ENCODE measurements at regions not wholly inside any gene's neighbourhood (a gene's known extent, or its start where the extent isn't known, plus 50 kb on each side); places are given as distances from the start of the nearest gene placed in this dataset.
A peak's percentile ranks its signal among the peaks of the same experiment; 100 is the strongest.
"Not testable (repeated sequence)": the region's sequence is repeated elsewhere in the genome, so short reads cannot be mapped to it uniquely, and the experiment has no call there.

- TF ChIP-seq POLR2A (IDR thresholded peaks at IDR 0.05; ENCODE audit: low read depth, low read length), result no peak
- TF ChIP-seq TAF1 (IDR thresholded peaks at IDR 0.05; ENCODE audit: low read depth, low read length), result no peak
- TF ChIP-seq POLR2AphosphoS5 (IDR thresholded peaks at IDR 0.05; ENCODE audit: low read depth, low read length), result no peak
- TF ChIP-seq POU2F2 (IDR thresholded peaks at IDR 0.05; ENCODE audit: low read depth, low read length), result no peak
- TF ChIP-seq PAX5 (IDR thresholded peaks at IDR 0.05; ENCODE audit: insufficient read depth, low read length, severe bottlenecking), result no peak
- no peak for TF ChIP-seq SPI1 (IDR thresholded peaks at IDR 0.05; ENCODE audit: low read depth, low read length)
- FAIRE-seq, result no peak
- DNase-seq (ENCODE audit: insufficient read length, low spot score), result no peak
Measured at GRCh38 chr6:80603679-80604078, 497.2 kb downstream of the BCKDHB start.

GRCh38 chr6:80594461-80594860 lies 488.0 kb downstream of the BCKDHB start:
- DNase-seq (ENCODE audit: insufficient read length, low spot score) (no peak), FAIRE-seq (no peak)
- TF ChIP-seq SPI1 (IDR thresholded peaks at IDR 0.05; ENCODE audit: low read depth, low read length) (no peak), POLR2AphosphoS5 (IDR thresholded peaks at IDR 0.05; ENCODE audit: low read depth, low read length) (no peak), TAF1 (IDR thresholded peaks at IDR 0.05; ENCODE audit: low read depth, low read length) (no peak), POLR2A (IDR thresholded peaks at IDR 0.05; ENCODE audit: low read depth, low read length) (no peak), PAX5 (IDR thresholded peaks at IDR 0.05; ENCODE audit: insufficient read depth, low read length, severe bottlenecking) (no peak), POU2F2 (IDR thresholded peaks at IDR 0.05; ENCODE audit: low read depth, low read length) (no peak)

- DNase-seq (ENCODE audit: insufficient read length, low spot score), result no peak
- FAIRE-seq, result no peak
- no peak for TF ChIP-seq POU2F2 (IDR thresholded peaks at IDR 0.05; ENCODE audit: low read depth, low read length)
- no peak for TF ChIP-seq POLR2A (IDR thresholded peaks at IDR 0.05; ENCODE audit: low read depth, low read length)
- TF ChIP-seq PAX5 (IDR thresholded peaks at IDR 0.05; ENCODE audit: insufficient read depth, low read length, severe bottlenecking), result no peak
Measured at GRCh38 chr6:80592436-80592835, 486.0 kb downstream of the BCKDHB start.

- no peak for TF ChIP-seq PAX5 (IDR thresholded peaks at IDR 0.05; ENCODE audit: insufficient read depth, low read length, severe bottlenecking)
- no peak for TF ChIP-seq TAF1 (IDR thresholded peaks at IDR 0.05; ENCODE audit: low read depth, low read length)
- no peak for TF ChIP-seq SPI1 (IDR thresholded peaks at IDR 0.05; ENCODE audit: low read depth, low read length)
- no peak for TF ChIP-seq POLR2AphosphoS5 (IDR thresholded peaks at IDR 0.05; ENCODE audit: low read depth, low read length)
- TF ChIP-seq POU2F2 (IDR thresholded peaks at IDR 0.05; ENCODE audit: low read depth, low read length), result no peak
- TF ChIP-seq POLR2A (IDR thresholded peaks at IDR 0.05; ENCODE audit: low read depth, low read length), result no peak
- FAIRE-seq, result no peak
- no peak for DNase-seq (ENCODE audit: insufficient read length, low spot score)
Measured at GRCh38 chr6:80586242-80586641, 479.8 kb downstream of the BCKDHB start.

GRCh38 chr6:80579391-80580023 lies 473.0 kb downstream of the BCKDHB start:
- DNase-seq (ENCODE audit: insufficient read length, low spot score), result no peak
- FAIRE-seq, result no peak
- TF ChIP-seq POLR2AphosphoS5 (IDR thresholded peaks at IDR 0.05; ENCODE audit: low read depth, low read length) (no peak), POU2F2 (IDR thresholded peaks at IDR 0.05; ENCODE audit: low read depth, low read length) (no peak), TAF1 (IDR thresholded peaks at IDR 0.05; ENCODE audit: low read depth, low read length) (no peak), SPI1 (IDR thresholded peaks at IDR 0.05; ENCODE audit: low read depth, low read length) (no peak), PAX5 (IDR thresholded peaks at IDR 0.05; ENCODE audit: insufficient read depth, low read length, severe bottlenecking) (no peak), POLR2A (IDR thresholded peaks at IDR 0.05; ENCODE audit: low read depth, low read length) (no peak)

- DNase-seq (ENCODE audit: insufficient read length, low spot score); FAIRE-seq: not testable (repeated sequence)
Measured at GRCh38 chr6:80573320-80573719, 466.8 kb downstream of the BCKDHB start.

- TF ChIP-seq POU2F2 (IDR thresholded peaks at IDR 0.05; ENCODE audit: low read depth, low read length), result 0 out of 2 replicates have a peak, but pooled peaks have one; percentile 14
- TF ChIP-seq SPI1 (IDR thresholded peaks at IDR 0.05; ENCODE audit: low read depth, low read length), result no peak
Measured at GRCh38 chr6:80566361-80566760, 459.9 kb downstream of the BCKDHB start.

GRCh38 chr6:80553071-80553740 lies 446.7 kb downstream of the BCKDHB start:
- no peak for TF ChIP-seq POU2F2 (IDR thresholded peaks at IDR 0.05; ENCODE audit: low read depth, low read length)
- no peak for TF ChIP-seq SPI1 (IDR thresholded peaks at IDR 0.05; ENCODE audit: low read depth, low read length)
- TF ChIP-seq PAX5 (IDR thresholded peaks at IDR 0.05; ENCODE audit: insufficient read depth, low read length, severe bottlenecking), result no peak
- no peak for TF ChIP-seq POLR2A (IDR thresholded peaks at IDR 0.05; ENCODE audit: low read depth, low read length)
- no peak for TF ChIP-seq TAF1 (IDR thresholded peaks at IDR 0.05; ENCODE audit: low read depth, low read length)
- TF ChIP-seq POLR2AphosphoS5 (IDR thresholded peaks at IDR 0.05; ENCODE audit: low read depth, low read length), result no peak
- DNase-seq (ENCODE audit: insufficient read length, low spot score) (no peak), FAIRE-seq (no peak)

More at GRCh38 chr6:80566361-80566760, 459.9 kb downstream of the BCKDHB start:
- DNase-seq (ENCODE audit: insufficient read length, low spot score) (no peak), FAIRE-seq (no peak)

- TF ChIP-seq POU2F2 (IDR thresholded peaks at IDR 0.05; ENCODE audit: low read depth, low read length) (no peak), POLR2A (IDR thresholded peaks at IDR 0.05; ENCODE audit: low read depth, low read length) (no peak), POLR2AphosphoS5 (IDR thresholded peaks at IDR 0.05; ENCODE audit: low read depth, low read length) (no peak), SPI1 (IDR thresholded peaks at IDR 0.05; ENCODE audit: low read depth, low read length) (no peak), TAF1 (IDR thresholded peaks at IDR 0.05; ENCODE audit: low read depth, low read length) (no peak), PAX5 (IDR thresholded peaks at IDR 0.05; ENCODE audit: insufficient read depth, low read length, severe bottlenecking) (no peak)
- no peak for DNase-seq (ENCODE audit: insufficient read length, low spot score)
- FAIRE-seq, result no peak
Measured at GRCh38 chr6:80550748-80551147, 444.3 kb downstream of the BCKDHB start.

GRCh38 chr6:80550281-80550680 lies 443.8 kb downstream of the BCKDHB start:
- no peak for FAIRE-seq
- DNase-seq (ENCODE audit: insufficient read length, low spot score), result no peak
- TF ChIP-seq TAF1 (IDR thresholded peaks at IDR 0.05; ENCODE audit: low read depth, low read length) (no peak), POLR2A (IDR thresholded peaks at IDR 0.05; ENCODE audit: low read depth, low read length) (no peak), POU2F2 (IDR thresholded peaks at IDR 0.05; ENCODE audit: low read depth, low read length) (no peak), POLR2AphosphoS5 (IDR thresholded peaks at IDR 0.05; ENCODE audit: low read depth, low read length) (no peak), PAX5 (IDR thresholded peaks at IDR 0.05; ENCODE audit: insufficient read depth, low read length, severe bottlenecking) (no peak), SPI1 (IDR thresholded peaks at IDR 0.05; ENCODE audit: low read depth, low read length) (no peak)

Data from GM12891 (cell line).